ENCODE measurements at regions not wholly inside any gene's neighbourhood (a gene's known extent, or its start where the extent isn't known, plus 50 kb on each side); places are given as distances from the start of the nearest gene placed in this dataset.
A peak's percentile ranks its signal among the peaks of the same experiment; 100 is the strongest.

GRCh38 chr6:71388068-71388744 lies 99.6 kb downstream of the OGFRL1 start:
- Histone ChIP-seq H3K9me3 (no peaks in the 10 kb centered on the region), H3K27me3 (no peaks in the 10 kb centered on the region), H3K36me3 (no peaks in the 10 kb centered on the region), H3K27ac (peak overlapping the region; percentile 17 to 64 (median 50)), H3K4me1 (peaks cover 55 to 78% of the 10 kb centered on the region in 2 donors), H3K4me3 (no peak overlapping the region)
- DNase-seq (no peak), ATAC-seq (peak in 1 of 2 donors; percentile 31)
- in situ Hi-C loops (cut with MboI; ENCODE audit: low sequenced_read_pairs in 4 of 4) (loop anchor here in 2 of 4 donors (5.0 to 10.0 kb wide), 3 partner anchors 117 to 697 kb away; no protein-coding TSS in a partner anchor), intact Hi-C loops (cut with DNase I; ENCODE audit: low total_unique reads) (no loop called here)
- TF ChIP-seq POLR2A (IDR thresholded peaks at IDR 0.05) (no peak), CTCF (IDR thresholded peaks at IDR 0.05 in 4 of 5, conservative IDR thresholded peaks at IDR 0.05 in 1 of 5) (no peak)

- DNase-seq (no peak), ATAC-seq (no peak)
- intact Hi-C loops (cut with DNase I; ENCODE audit: low total_unique reads) = no loop called here
- Histone ChIP-seq H3K4me1 (peaks cover 63 to 83% of the 10 kb centered on the region in 2 donors), H3K27me3 (no peaks in the 10 kb centered on the region), H3K4me3 (no peak overlapping the region), H3K36me3 (no peaks in the 10 kb centered on the region), H3K27ac (peak overlapping the region in 3 of 4 donors; percentile 45 to 64 (median 54)), H3K9me3 (no peaks in the 10 kb centered on the region)
- TF ChIP-seq POLR2A (IDR thresholded peaks at IDR 0.05) = no peak
- TF ChIP-seq CTCF (IDR thresholded peaks at IDR 0.05 in 4 of 5, conservative IDR thresholded peaks at IDR 0.05 in 1 of 5) = no peak
- in situ Hi-C loops (cut with MboI; ENCODE audit: low sequenced_read_pairs in 4 of 4) = loop anchor here in 2 of 4 donors (5.0 to 10.0 kb wide), 3 partner anchors 116 to 696 kb away; no protein-coding TSS in a partner anchor
These were observed 100.4 kb downstream of the OGFRL1 start for GRCh38 chr6:71388856-71389527.

- DNase-seq (no peak), ATAC-seq (no peak)
- no peak for TF ChIP-seq POLR2A (IDR thresholded peaks at IDR 0.05)
- no peak for TF ChIP-seq CTCF (IDR thresholded peaks at IDR 0.05 in 4 of 5, conservative IDR thresholded peaks at IDR 0.05 in 1 of 5)
- no peaks in the 10 kb centered on the region for H3K9me3 ChIP-seq
- intact Hi-C loops (cut with DNase I; ENCODE audit: low total_unique reads) (no loop called here), in situ Hi-C loops (cut with MboI; ENCODE audit: low sequenced_read_pairs in 4 of 4) (no loop called here)
- peaks cover 81 to 92% of the 10 kb centered on the region in 2 donors for H3K4me1 ChIP-seq
- H3K27me3 ChIP-seq = no peaks in the 10 kb centered on the region
- H3K27ac ChIP-seq = peak overlapping the region; percentile 26 to 74 (median 47)
- H3K36me3 ChIP-seq = no peaks in the 10 kb centered on the region
- H3K4me3 ChIP-seq = no peak overlapping the region
These were observed 102.5 kb downstream of the OGFRL1 start for GRCh38 chr6:71391126-71391525.

- in situ Hi-C loops (cut with MboI; ENCODE audit: low sequenced_read_pairs in 4 of 4) (no loop called here), intact Hi-C loops (cut with DNase I; ENCODE audit: low total_unique reads) (no loop called here)
- peak overlapping the region in 2 of 4 donors; percentile 67 to 74 for H3K27ac ChIP-seq
These were observed 103.7 kb downstream of the OGFRL1 start for GRCh38 chr6:71392276-71392675.

GRCh38 chr6:71393471-71393870 lies 104.9 kb downstream of the OGFRL1 start:
- no peaks in the 10 kb centered on the region for H3K9me3 ChIP-seq
- TF ChIP-seq CTCF (IDR thresholded peaks at IDR 0.05 in 4 of 5, conservative IDR thresholded peaks at IDR 0.05 in 1 of 5) = no peak
- TF ChIP-seq POLR2A (IDR thresholded peaks at IDR 0.05) = no peak
- H3K4me3 ChIP-seq = no peak overlapping the region
- intact Hi-C loops (cut with DNase I; ENCODE audit: low total_unique reads) (no loop called here), in situ Hi-C loops (cut with MboI; ENCODE audit: low sequenced_read_pairs in 4 of 4) (no loop called here)
- DNase-seq (no peak), ATAC-seq (peak; percentile 47 to 59)
- H3K27ac ChIP-seq = peak overlapping the region; percentile 49 to 74 (median 59)
- H3K4me1 ChIP-seq = peaks cover 70 to 83% of the 10 kb centered on the region in 2 donors
- H3K27me3 ChIP-seq = no peaks in the 10 kb centered on the region
- H3K36me3 ChIP-seq = no peaks in the 10 kb centered on the region

More at GRCh38 chr6:71392276-71392675, 103.7 kb downstream of the OGFRL1 start:
- ATAC-seq = no peak
- no peak for DNase-seq
- Histone ChIP-seq H3K4me1 (peaks cover 81 to 95% of the 10 kb centered on the region in 2 donors), H3K9me3 (no peaks in the 10 kb centered on the region), H3K4me3 (no peak overlapping the region), H3K27me3 (no peaks in the 10 kb centered on the region), H3K36me3 (no peaks in the 10 kb centered on the region)
- no peak for TF ChIP-seq POLR2A (IDR thresholded peaks at IDR 0.05)
